Panc1 (cell line): ENCODE measurements at regions not wholly inside any gene's neighbourhood (a gene's known extent, or its start where the extent isn't known, plus 50 kb on each side); places are given as distances from the start of the nearest gene placed in this dataset.

Experiments used
- ATAC-seq: fragments of 200-7000 bp; cut with Tn5 transposase; 2 replicates; pipeline ENCODE4 v1.9.1; 2020; ENCODE audit warnings: mild to moderate bottlenecking, moderate library complexity
- BruUV-seq: library from RNA; stranded (reverse); fragments of 400-500 nt; replicated peaks from 2 replicates; lab custom pipeline; 2021; lab: Mats Ljungman, UMichigan
- CTCF ChIA-PET: fragments of 300-600 bp; sonication (Branson Sonifier 250); formaldehyde crosslinking; loops from one replicate; lab custom pipeline; 2022; ENCODE audit warnings: antibody characterized with exemption; lab: Charles Lee
- POLR2A ChIA-PET: fragments of 300-600 bp; sonication (Branson Sonifier 250); formaldehyde crosslinking; loops from one replicate; lab custom pipeline; 2022; ENCODE audit warnings: antibody characterized with exemption; lab: Charles Lee
- DNase-seq: peaks from one replicate; pipeline ENCODE4 v3.0.0-alpha.2; 2010; ENCODE audit warnings: low read depth, low spot score
- H3K27ac ChIP-seq: 2 replicates; pipeline ENCODE4 v1.5.1; 2011; ENCODE audit warnings: mild to moderate bottlenecking, low read length, inconsistent platforms
- H3K27me3 ChIP-seq: fragments of 200-500 bp; sonication (Bioruptor generic); 2 replicates; pipeline ENCODE4 v1.6.0; 2014; ENCODE audit warnings: low read length, inconsistent platforms; ENCODE audit not compliant: control insufficient read depth, insufficient read depth
- H3K36me3 ChIP-seq: fragments of 200-500 bp; sonication (Bioruptor generic); 2 replicates; pipeline ENCODE4 v1.5.1; 2014; ENCODE audit warnings: inconsistent platforms, mild to moderate bottlenecking, low read length, moderate library complexity; ENCODE audit not compliant: control insufficient read depth, insufficient read depth
- H3K4me1 ChIP-seq: 2 replicates; pipeline ENCODE4 v1.5.1; 2011; ENCODE audit warnings: inconsistent platforms, mild to moderate bottlenecking, low read length, moderate library complexity; ENCODE audit not compliant: control insufficient read depth, insufficient read depth
- H3K4me3 ChIP-seq, 2 experiments: 2 replicates each; pipeline ENCODE4 v1.5.1; 2011 to 2012; ENCODE audit warnings: low read depth in 2 of 2, low read length in 2 of 2, mild to moderate bottlenecking in 2 of 2, inconsistent platforms in 1 of 2, moderate library complexity in 1 of 2
- H3K9me3 ChIP-seq: fragments of 200-500 bp; sonication (Bioruptor generic); 2 replicates; pipeline ENCODE4 v1.5.1; 2014; ENCODE audit warnings: low read depth, mild to moderate bottlenecking, inconsistent platforms, low read length, moderate library complexity; ENCODE audit not compliant: control insufficient read depth, insufficient read depth
- POLR2AphosphoS5 ChIP-seq: IDR thresholded peaks from 2 replicates; pipeline ENCODE4 v1.6.1; 2012; ENCODE audit warnings: mild to moderate bottlenecking, low read depth, low read length, moderate library complexity
- SIN3A ChIP-seq: IDR thresholded peaks from 2 replicates; pipeline ENCODE4 v1.6.1; 2012; ENCODE audit warnings: low read depth, mild to moderate bottlenecking, low read length, moderate library complexity, borderline replicate concordance; ENCODE audit not compliant: insufficient read depth
- TCF7L2 ChIP-seq: IDR thresholded peaks from 2 replicates; pipeline ENCODE4 v1.6.1; 2011; ENCODE audit warnings: mild to moderate bottlenecking, low read depth, low read length, inconsistent platforms
- in situ Hi-C: cut with HindIII; loops from 2 replicates; pipeline ENCODE4 v1.10.0; 2016; ENCODE audit warnings: low sequenced_read_pairs, low pct_unique_long_range_greater_than_20kb
- intact Hi-C: fragments of 100-400 bp; cut with micrococcal nuclease; formaldehyde crosslinking; loops from one replicate; pipeline ENCODE4 v1.10.0; 2022; ENCODE audit not compliant: unreplicated experiment
- TF ChIP-seq, protein P1 (sequence below), 2 experiments: IDR thresholded peaks; 2 replicates each; pipeline ENCODE4 v1.6.1; 2011 to 2012; ENCODE audit warnings: low read depth in 2 of 2, control low read depth in 1 of 2, low read length in 1 of 2, mild to moderate bottlenecking in 1 of 2, moderate library complexity in 1 of 2; ENCODE audit not compliant: insufficient read depth in 1 of 2
- TF ChIP-seq, protein P2 (sequence below): fragments of 450-650 bp; IDR thresholded peaks from 2 replicates; pipeline ENCODE4 v1.5.1; 2017; ENCODE audit warnings: mild to moderate bottlenecking

DNA sequence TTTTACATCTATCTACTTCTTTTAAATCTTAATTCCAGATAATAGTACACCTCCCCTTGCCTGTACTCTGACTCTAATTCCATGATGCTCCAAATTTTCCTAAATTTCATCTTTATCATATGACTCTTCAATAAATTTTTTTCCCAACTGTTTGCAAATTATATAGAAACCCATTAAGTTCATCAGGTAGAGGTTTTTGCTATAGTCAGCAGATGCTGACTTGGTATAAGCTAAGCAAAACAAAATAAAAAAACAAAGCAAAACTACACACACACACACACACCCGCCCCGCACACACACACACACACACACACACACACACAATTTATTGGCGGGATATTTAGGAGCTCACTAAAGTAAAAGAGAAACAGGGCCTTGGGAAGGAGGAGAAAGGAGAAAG lies 1047.8 kb upstream of the FAM98A start:
- Histone ChIP-seq H3K4me1 (no peaks in the 10 kb centered on the region), H3K9me3 (no peaks in the 10 kb centered on the region), H3K36me3 (no peaks in the 10 kb centered on the region), H3K27me3 (no peaks in the 10 kb centered on the region), H3K27ac (no peak overlapping the region), H3K4me3 (no peak overlapping the region)
- POLR2A ChIA-PET = no interaction called here
- in situ Hi-C loops (no loop called here), intact Hi-C loops (no loop called here)
- ATAC-seq = no peak
- no peak for DNase-seq
- TF ChIP-seq, protein P1, sequence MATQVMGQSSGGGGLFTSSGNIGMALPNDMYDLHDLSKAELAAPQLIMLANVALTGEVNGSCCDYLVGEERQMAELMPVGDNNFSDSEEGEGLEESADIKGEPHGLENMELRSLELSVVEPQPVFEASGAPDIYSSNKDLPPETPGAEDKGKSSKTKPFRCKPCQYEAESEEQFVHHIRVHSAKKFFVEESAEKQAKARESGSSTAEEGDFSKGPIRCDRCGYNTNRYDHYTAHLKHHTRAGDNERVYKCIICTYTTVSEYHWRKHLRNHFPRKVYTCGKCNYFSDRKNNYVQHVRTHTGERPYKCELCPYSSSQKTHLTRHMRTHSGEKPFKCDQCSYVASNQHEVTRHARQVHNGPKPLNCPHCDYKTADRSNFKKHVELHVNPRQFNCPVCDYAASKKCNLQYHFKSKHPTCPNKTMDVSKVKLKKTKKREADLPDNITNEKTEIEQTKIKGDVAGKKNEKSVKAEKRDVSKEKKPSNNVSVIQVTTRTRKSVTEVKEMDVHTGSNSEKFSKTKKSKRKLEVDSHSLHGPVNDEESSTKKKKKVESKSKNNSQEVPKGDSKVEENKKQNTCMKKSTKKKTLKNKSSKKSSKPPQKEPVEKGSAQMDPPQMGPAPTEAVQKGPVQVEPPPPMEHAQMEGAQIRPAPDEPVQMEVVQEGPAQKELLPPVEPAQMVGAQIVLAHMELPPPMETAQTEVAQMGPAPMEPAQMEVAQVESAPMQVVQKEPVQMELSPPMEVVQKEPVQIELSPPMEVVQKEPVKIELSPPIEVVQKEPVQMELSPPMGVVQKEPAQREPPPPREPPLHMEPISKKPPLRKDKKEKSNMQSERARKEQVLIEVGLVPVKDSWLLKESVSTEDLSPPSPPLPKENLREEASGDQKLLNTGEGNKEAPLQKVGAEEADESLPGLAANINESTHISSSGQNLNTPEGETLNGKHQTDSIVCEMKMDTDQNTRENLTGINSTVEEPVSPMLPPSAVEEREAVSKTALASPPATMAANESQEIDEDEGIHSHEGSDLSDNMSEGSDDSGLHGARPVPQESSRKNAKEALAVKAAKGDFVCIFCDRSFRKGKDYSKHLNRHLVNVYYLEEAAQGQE (IDR thresholded peaks at IDR 0.05; ENCODE audit: insufficient read depth in 1 of 2, low read depth in 2 of 2, low read length in 1 of 2) = no peak
- TF ChIP-seq POLR2AphosphoS5 (no peak), SIN3A (no peak), TCF7L2 (no peak)
- TF ChIP-seq, protein P2, sequence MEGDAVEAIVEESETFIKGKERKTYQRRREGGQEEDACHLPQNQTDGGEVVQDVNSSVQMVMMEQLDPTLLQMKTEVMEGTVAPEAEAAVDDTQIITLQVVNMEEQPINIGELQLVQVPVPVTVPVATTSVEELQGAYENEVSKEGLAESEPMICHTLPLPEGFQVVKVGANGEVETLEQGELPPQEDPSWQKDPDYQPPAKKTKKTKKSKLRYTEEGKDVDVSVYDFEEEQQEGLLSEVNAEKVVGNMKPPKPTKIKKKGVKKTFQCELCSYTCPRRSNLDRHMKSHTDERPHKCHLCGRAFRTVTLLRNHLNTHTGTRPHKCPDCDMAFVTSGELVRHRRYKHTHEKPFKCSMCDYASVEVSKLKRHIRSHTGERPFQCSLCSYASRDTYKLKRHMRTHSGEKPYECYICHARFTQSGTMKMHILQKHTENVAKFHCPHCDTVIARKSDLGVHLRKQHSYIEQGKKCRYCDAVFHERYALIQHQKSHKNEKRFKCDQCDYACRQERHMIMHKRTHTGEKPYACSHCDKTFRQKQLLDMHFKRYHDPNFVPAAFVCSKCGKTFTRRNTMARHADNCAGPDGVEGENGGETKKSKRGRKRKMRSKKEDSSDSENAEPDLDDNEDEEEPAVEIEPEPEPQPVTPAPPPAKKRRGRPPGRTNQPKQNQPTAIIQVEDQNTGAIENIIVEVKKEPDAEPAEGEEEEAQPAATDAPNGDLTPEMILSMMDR = no peak
- BruUV-seq = no TSS peak
- CTCF ChIA-PET = no interaction called here

- intact Hi-C loops = no loop called here
- H3K27ac ChIP-seq = no peak overlapping the region
- no peaks in the 10 kb centered on the region for H3K27me3 ChIP-seq
- H3K36me3 ChIP-seq = no peaks in the 10 kb centered on the region
- H3K4me1 ChIP-seq = no peaks in the 10 kb centered on the region
- no TSS peak for BruUV-seq
- no peak for DNase-seq
- POLR2A ChIA-PET = no interaction called here
- no peaks in the 10 kb centered on the region for H3K9me3 ChIP-seq
- ATAC-seq = no peak
- H3K4me3 ChIP-seq = no peak overlapping the region
- CTCF ChIA-PET = no interaction called here
- in situ Hi-C loops = no loop called here
- TF ChIP-seq POLR2AphosphoS5 (no peak), TCF7L2 (no peak), SIN3A (no peak)
- TF ChIP-seq, protein P1 (IDR thresholded peaks at IDR 0.05; ENCODE audit: insufficient read depth in 1 of 2, low read depth in 2 of 2, low read length in 1 of 2) = no peak
- TF ChIP-seq, protein P2 = no peak
Observed at GRCh38 chr2:34632327-34632726, 1033.2 kb upstream of the FAM98A start.
